ENCODE measurements at regions not wholly inside any gene's neighbourhood (a gene's known extent, or its start where the extent isn't known, plus 50 kb on each side); places are given as distances from the start of the nearest gene placed in this dataset.

DNA sequence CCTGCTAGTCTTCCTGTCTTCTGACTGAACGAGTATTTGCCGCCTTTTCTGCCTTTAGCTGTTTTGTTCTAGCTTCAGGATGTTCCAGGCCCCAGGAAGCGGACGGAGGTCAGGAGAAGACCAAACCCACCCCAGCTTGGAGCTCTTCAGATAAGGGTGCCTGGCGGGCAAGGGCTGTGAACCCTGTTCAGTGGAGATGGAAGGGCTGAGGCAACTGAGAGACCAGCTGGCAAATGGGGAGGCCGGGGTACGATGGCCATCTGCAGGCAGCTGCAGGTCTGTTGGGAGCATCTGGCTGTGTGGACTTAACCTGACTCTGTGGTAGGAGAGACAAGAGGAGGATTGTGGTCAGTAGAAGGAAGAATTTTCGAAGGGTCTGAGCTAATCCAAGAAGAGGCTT lies 95.6 kb downstream of the CHST1 start:
- no peak for TF ChIP-seq CTCF (conservative IDR thresholded peaks at IDR 0.05; ENCODE audit: low read depth, low read length)
- DNase-seq (ENCODE audit: low read depth): no peak
- H3K4me3 ChIP-seq (ENCODE audit: low read length): no peak overlapping the region

DNA sequence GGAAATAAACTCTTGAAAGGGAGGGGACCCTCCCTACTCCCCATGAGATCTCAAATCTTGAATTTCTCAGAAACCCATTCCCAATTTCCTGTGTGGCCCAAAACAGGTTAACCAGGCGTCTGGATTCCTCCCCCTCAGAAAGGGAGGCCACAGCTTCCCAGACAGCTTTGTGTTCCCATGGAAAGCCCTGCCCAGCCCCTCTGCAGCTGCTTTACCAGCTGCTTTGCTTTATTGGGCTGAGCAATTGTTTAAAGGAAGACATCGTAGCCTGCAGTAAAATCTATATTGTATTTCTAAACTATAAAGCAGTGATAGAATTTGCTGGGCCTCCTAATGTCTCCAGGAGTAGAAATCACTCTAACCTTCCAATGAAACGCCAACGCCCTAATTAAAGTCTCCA lies 97.4 kb downstream of the CHST1 start:
- no peak for TF ChIP-seq CTCF (conservative IDR thresholded peaks at IDR 0.05; ENCODE audit: low read depth, low read length)
- no peak overlapping the region for H3K4me3 ChIP-seq (ENCODE audit: low read length)

GRCh38 chr11:45565446-45565988 lies 99.9 kb downstream of the CHST1 start:
- no peak for DNase-seq (ENCODE audit: low read depth)
- no peak overlapping the region for H3K4me3 ChIP-seq (ENCODE audit: low read length)
- TF ChIP-seq CTCF (conservative IDR thresholded peaks at IDR 0.05; ENCODE audit: low read depth, low read length): no peak

More for the DNA sequence above, 97.4 kb downstream of the CHST1 start:
- DNase-seq (ENCODE audit: low read depth): no peak

DNA sequence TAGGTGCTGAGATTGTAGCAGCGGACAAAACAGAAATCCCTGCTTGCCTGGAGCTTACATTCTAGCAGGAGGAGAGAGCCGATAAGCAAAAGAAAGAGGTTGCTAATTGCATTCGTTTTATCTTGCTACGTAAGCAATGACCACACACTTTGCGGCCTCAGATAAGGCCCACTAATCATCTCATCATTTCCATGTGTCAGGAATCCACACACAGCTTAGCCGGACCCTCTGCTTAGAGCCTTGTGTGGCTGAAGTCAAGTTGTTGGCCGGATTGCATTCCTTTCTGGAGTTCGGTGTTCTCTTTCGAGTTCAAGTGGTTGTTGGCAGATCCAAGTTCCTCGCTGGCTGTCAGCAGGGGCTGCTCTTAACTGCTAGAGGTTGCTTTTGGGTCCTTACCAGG lies 101.6 kb downstream of the CHST1 start:
- DNase-seq (ENCODE audit: low read depth): no peak
- TF ChIP-seq CTCF (conservative IDR thresholded peaks at IDR 0.05; ENCODE audit: low read depth, low read length): no peak
- no peak overlapping the region for H3K4me3 ChIP-seq (ENCODE audit: low read length)

- H3K4me3 ChIP-seq (ENCODE audit: low read length): no peak overlapping the region
- DNase-seq (ENCODE audit: low read depth): no peak
- TF ChIP-seq CTCF (conservative IDR thresholded peaks at IDR 0.05; ENCODE audit: low read depth, low read length): no peak
Measured at GRCh38 chr11:45563171-45563570, 102.3 kb downstream of the CHST1 start.

DNA sequence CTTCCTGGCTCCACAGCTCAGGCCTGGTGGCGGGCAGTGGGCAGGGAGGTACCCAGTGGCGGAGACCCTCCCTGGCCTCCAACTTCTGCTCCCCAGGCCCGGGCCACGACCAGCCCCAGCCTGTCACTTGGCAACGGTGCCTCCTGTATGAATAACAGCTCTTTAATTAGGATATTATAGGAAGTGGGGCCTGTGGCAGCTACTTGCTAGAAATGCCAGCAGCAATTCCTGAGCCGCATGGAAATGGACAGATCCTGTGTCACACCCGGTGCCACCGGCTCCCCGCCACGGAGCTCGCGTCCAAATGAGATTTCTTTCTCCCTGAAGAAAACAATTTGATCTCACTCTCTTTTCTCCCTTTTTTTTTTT lies 104.5 kb downstream of the CHST1 start:
- DNase-seq (ENCODE audit: low read depth): no peak
- H3K4me3 ChIP-seq (ENCODE audit: low read length): no peak overlapping the region
- TF ChIP-seq CTCF (conservative IDR thresholded peaks at IDR 0.05; ENCODE audit: low read depth, low read length): no peak

GRCh38 chr11:45560155-45560912 lies 105.1 kb downstream of the CHST1 start:
- DNase-seq (ENCODE audit: low read depth): no peak
- H3K4me3 ChIP-seq (ENCODE audit: low read length): no peak overlapping the region
- no peak for TF ChIP-seq CTCF (conservative IDR thresholded peaks at IDR 0.05; ENCODE audit: low read depth, low read length)

Measured in retinal pigment epithelial cell (primary cell).